NCI-H2107 (cell line): ENCODE measurements at regions not wholly inside any gene's neighbourhood (a gene's known extent, or its start where the extent isn't known, plus 50 kb on each side); places are given as distances from the start of the nearest gene placed in this dataset.

Experiments used
- DNase-seq: peaks from one replicate; lab custom pipeline; 2025; lab: John Stamatoyannopoulos, UW

DNA sequence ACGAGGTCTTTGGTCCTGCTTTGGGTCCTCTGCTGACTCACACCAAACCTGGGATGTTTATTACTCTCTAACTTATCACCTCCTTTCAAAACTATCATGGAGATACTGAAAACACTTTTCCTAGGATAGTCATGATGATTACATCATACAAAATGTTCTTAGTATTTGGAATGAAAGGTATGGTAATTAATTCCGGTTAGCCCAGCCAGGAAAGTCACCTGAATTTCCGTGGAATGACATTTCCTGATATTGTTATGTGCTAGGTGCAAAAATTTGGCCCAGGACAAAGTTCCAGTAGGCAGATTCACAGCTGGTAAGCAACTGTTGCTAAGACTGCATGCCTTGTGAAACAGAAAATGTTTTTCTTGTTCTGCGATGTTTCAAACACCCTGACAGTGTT is 203.4 kb downstream of the ZNF648 start:
- no peak for DNase-seq
